ENCODE measurements at regions not wholly inside any gene's neighbourhood (a gene's known extent, or its start where the extent isn't known, plus 50 kb on each side); places are given as distances from the start of the nearest gene placed in this dataset.

DNA sequence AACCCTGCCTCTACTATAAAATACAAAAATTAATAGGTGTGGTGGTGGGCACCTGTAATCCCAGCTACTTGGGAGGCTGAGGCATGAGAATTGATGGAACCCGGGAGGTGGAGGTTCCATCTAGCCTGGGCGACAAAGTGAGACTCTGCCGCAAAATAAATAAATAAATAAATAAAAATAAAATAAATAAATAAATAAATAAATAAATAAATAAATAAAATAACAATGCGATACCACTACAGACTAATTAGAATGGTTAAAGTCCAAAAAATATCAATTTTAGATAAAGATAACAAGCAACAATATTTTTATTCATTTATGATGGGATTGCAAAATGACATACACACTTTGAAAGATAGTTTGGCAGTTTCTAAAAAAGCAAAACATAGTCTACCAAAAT is 1131.5 kb downstream of the SI start:
- no peak overlapping the region for H3K4me3 Mint-ChIP-seq
- ATAC-seq = no peak
- no peak for DNase-seq
- H3K27ac Mint-ChIP-seq = no peak overlapping the region
- peaks cover 0 to 25% (median 6%) of the 10 kb centered on the region in 9 donors for H3K9me3 Mint-ChIP-seq
- POLR2A ChIA-PET = no interaction called here
- H3K27me3 Mint-ChIP-seq = no peaks in the 10 kb centered on the region
- peaks cover 0 to 12% (median 0%) of the 10 kb centered on the region in 3 donors for H3K36me3 Mint-ChIP-seq
- no peaks in the 10 kb centered on the region for H3K4me1 Mint-ChIP-seq

DNA sequence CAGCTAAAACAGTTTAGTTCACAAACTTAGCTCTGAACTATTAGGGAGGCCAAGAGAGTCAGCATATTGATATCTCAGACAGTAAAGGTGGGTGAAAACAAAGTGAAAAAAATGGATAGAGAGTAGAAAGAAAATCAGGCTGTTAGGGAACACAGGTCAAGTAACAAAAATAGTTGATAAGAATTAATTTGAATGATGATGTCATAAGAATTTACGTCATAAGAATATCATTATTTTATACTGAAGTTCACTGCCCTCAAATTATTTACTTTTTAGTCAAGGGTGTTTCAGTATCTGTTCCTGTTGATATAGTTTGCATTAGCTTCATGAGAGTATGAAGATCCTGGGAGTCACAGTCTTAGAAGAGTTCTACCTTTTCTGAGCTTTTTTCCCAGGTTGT is 1134.6 kb downstream of the SI start:
- H3K4me3 Mint-ChIP-seq = no peak overlapping the region
- ATAC-seq (no peak), DNase-seq (no peak)
- no peaks in the 10 kb centered on the region for H3K27me3 Mint-ChIP-seq
- H3K36me3 Mint-ChIP-seq = peaks cover 0 to 12% (median 2%) of the 10 kb centered on the region in 3 donors
- no peaks in the 10 kb centered on the region for H3K4me1 Mint-ChIP-seq
- peaks cover 0 to 37% (median 7%) of the 10 kb centered on the region in 9 donors for H3K9me3 Mint-ChIP-seq
- POLR2A ChIA-PET = no interaction called here
- H3K27ac Mint-ChIP-seq = no peak overlapping the region

DNA sequence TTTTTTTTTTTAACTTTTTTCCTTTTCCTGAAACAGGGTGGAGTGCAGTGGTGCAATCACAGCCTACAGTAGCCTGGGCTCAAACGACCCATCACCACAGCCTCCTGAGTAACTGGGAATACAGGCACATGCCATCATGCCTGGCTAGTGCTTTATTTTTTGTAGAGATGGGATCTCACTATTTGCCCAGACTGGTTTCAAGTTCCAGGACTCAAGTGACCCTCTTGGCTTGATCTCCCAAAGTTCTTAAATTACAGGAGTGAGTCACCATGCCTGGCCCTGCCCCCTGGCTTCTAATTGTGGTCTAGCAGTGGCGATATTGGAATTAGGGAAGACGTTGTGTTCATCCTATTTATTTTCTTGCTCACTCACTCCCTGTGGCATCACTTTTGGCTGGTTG is 1138.4 kb downstream of the SI start:
- H3K4me1 Mint-ChIP-seq = no peaks in the 10 kb centered on the region
- POLR2A ChIA-PET = no interaction called here
- no peaks in the 10 kb centered on the region for H3K27me3 Mint-ChIP-seq
- H3K36me3 Mint-ChIP-seq = peaks cover 0 to 12% (median 2%) of the 10 kb centered on the region in 3 donors
- no peak overlapping the region for H3K4me3 Mint-ChIP-seq
- ATAC-seq (no peak), DNase-seq (no peak)
- H3K27ac Mint-ChIP-seq = no peak overlapping the region
- peaks cover 0 to 38% (median 12%) of the 10 kb centered on the region in 9 donors for H3K9me3 Mint-ChIP-seq

DNA sequence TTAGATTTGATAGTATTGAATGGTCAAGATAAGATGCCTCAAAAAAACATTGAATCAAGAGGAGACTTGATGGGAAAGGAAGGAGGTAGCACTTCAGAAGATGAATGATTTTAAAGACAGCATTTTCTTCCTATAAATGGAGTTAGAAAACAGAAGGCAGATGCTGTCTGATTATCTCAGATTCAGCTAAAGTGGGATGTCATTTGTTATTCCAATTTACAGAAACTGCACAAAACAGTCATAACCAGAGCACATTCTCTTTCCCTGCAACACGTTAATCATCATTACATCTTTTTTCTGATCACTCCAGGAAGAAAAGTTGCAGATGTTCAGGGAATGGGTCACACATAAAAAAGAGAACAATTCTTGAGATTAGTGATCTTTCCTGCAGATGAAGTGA is 1141.8 kb downstream of the SI start:
- ATAC-seq = no peak
- POLR2A ChIA-PET = no interaction called here

DNA sequence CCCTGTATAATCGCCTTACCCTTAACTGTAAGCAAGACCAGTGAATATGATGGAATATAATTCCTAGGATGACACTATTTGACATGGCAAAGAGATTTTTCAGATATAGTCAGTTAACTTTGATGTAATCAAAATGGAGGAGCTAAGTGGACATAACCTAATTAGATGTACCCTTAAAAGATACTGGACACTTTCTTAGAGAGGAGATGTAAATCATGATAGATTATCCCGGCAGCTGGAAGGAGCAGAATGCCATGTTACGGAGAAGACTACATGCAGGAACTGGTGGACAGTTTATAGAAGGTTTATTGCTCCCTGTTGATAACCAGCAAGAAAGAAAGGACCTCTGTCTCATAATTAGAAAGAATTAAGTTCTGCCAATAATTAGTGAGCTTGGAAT is 1142.9 kb downstream of the SI start:
- Mint-ChIP-seq H3K27me3 (no peaks in the 10 kb centered on the region), H3K4me1 (no peaks in the 10 kb centered on the region), H3K9me3 (peaks cover 0 to 11% (median 5%) of the 10 kb centered on the region in 9 donors), H3K36me3 (no peaks in the 10 kb centered on the region), H3K27ac (no peak overlapping the region), H3K4me3 (no peak overlapping the region)
- DNase-seq (no peak), ATAC-seq (no peak)
- POLR2A ChIA-PET = no interaction called here

More for the DNA sequence above, 1141.8 kb downstream of the SI start:
- H3K4me1 Mint-ChIP-seq = no peaks in the 10 kb centered on the region
- H3K9me3 Mint-ChIP-seq = peaks cover 0 to 18% (median 6%) of the 10 kb centered on the region in 9 donors
- no peaks in the 10 kb centered on the region for H3K27me3 Mint-ChIP-seq
- H3K27ac Mint-ChIP-seq = no peak overlapping the region
- peaks cover 0 to 2% (median 0%) of the 10 kb centered on the region in 3 donors for H3K36me3 Mint-ChIP-seq
- H3K4me3 Mint-ChIP-seq = no peak overlapping the region
- DNase-seq = no peak

DNA sequence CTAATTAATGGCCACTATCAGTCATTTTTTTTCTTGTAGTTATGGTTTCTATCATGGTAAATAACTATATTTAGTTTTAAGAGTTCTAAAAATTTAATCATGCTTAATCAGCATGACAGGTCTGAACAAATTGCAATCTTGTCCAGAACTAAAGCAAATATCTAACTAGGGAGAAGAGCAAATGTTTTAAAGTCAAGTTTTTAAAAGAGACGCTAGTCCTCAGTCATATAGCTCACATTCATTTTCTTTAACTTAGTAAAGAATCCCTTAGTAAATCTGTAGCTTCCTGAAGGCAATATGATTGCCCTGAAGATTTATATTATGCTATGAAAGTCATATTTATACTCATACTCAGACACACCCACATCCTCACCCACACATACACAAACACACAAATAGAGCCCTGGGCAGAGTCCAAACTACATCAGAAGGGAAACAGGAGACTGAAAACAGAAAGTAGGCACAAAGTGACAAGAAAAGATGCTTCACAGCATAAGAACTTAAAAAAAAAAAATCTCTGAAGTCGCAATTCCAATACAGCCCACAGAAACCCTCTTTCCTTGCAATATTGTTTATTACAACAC is 1149.1 kb downstream of the SI start:
- Mint-ChIP-seq H3K4me1 (no peaks in the 10 kb centered on the region), H3K27ac (no peak overlapping the region), H3K36me3 (no peaks in the 10 kb centered on the region), H3K27me3 (no peaks in the 10 kb centered on the region), H3K4me3 (no peak overlapping the region), H3K9me3 (peaks cover 0 to 10% (median under 1%) of the 10 kb centered on the region in 9 donors)
- POLR2A ChIA-PET = no interaction called here
- ATAC-seq = no peak
- DNase-seq = no peak

DNA sequence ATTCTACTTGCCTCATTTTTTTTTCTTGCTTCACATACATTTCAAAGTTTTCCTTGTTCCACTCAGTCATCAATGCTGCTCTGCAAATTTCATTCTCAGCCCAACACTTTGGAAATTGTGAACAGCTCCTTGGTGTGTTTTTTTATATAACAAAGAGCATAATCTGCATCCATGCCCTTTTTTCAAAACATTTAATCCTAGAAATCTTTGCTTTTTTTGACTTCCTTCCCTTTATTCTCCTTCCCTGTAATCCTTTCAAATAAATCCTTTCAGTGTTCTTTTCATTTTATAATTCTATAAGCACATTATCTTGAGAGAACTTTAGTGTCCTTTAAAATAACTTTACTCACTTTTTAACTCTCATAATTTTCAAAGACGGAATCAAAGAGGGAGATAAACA is 1150.8 kb downstream of the SI start:
- no peak for ATAC-seq
- no peak overlapping the region for H3K4me3 Mint-ChIP-seq
- POLR2A ChIA-PET = no interaction called here
- no peaks in the 10 kb centered on the region for H3K27me3 Mint-ChIP-seq
- H3K36me3 Mint-ChIP-seq = no peaks in the 10 kb centered on the region
- no peaks in the 10 kb centered on the region for H3K4me1 Mint-ChIP-seq
- H3K27ac Mint-ChIP-seq = no peak overlapping the region
- DNase-seq = no peak
- peaks cover 0 to 10% (median 0%) of the 10 kb centered on the region in 9 donors for H3K9me3 Mint-ChIP-seq

DNA sequence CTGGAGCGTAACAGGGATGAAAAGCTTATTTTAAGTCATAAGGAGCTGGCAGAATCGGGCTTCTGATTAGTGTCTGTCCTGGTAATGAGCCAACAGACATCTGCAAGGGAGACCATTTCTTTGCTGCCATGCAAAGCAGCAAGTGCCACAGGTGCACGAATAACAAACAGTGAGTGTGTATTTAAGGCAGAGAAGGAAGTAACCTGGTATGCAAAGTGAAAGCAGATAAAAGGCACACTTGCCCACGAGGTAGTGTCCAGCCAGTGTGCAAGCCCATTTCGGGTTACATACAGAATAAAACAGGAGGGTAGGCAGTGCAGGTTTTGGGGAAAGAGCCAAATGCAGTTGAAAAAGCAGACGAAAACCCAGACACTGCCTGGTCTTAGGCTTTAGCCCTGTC is 1153.7 kb downstream of the SI start:
- ATAC-seq = no peak
- H3K36me3 Mint-ChIP-seq = no peaks in the 10 kb centered on the region
- H3K9me3 Mint-ChIP-seq = peaks cover 0 to 13% (median 0%) of the 10 kb centered on the region in 9 donors
- DNase-seq = no peak
- POLR2A ChIA-PET = no interaction called here
- H3K4me3 Mint-ChIP-seq = no peak overlapping the region
- no peaks in the 10 kb centered on the region for H3K27me3 Mint-ChIP-seq
- H3K27ac Mint-ChIP-seq = no peak overlapping the region
- H3K4me1 Mint-ChIP-seq = no peaks in the 10 kb centered on the region

DNA sequence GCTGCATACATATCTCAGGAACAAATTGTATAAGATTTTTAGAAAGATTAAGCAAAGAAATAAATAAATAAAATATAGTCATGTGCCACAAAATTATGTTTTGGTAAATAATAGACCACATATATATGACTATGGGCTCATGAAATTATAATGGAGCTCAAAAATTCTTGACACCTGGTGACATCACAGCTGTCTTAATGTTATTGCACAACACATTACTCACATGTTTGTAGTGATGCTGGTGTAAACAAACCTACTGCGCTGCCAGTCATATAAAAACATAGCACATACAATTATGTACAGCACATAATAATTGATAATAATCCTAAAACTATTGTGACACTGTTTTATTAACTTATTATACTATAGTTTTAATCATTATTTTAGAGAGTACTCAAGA is 1159.1 kb downstream of the SI start:
- Mint-ChIP-seq H3K4me1 (no peaks in the 10 kb centered on the region), H3K4me3 (no peak overlapping the region), H3K27ac (no peak overlapping the region), H3K36me3 (no peaks in the 10 kb centered on the region), H3K27me3 (no peaks in the 10 kb centered on the region), H3K9me3 (peaks cover 0 to 5% (median 0%) of the 10 kb centered on the region in 9 donors)
- no peak for DNase-seq
- ATAC-seq = no peak
- POLR2A ChIA-PET = no interaction called here

DNA sequence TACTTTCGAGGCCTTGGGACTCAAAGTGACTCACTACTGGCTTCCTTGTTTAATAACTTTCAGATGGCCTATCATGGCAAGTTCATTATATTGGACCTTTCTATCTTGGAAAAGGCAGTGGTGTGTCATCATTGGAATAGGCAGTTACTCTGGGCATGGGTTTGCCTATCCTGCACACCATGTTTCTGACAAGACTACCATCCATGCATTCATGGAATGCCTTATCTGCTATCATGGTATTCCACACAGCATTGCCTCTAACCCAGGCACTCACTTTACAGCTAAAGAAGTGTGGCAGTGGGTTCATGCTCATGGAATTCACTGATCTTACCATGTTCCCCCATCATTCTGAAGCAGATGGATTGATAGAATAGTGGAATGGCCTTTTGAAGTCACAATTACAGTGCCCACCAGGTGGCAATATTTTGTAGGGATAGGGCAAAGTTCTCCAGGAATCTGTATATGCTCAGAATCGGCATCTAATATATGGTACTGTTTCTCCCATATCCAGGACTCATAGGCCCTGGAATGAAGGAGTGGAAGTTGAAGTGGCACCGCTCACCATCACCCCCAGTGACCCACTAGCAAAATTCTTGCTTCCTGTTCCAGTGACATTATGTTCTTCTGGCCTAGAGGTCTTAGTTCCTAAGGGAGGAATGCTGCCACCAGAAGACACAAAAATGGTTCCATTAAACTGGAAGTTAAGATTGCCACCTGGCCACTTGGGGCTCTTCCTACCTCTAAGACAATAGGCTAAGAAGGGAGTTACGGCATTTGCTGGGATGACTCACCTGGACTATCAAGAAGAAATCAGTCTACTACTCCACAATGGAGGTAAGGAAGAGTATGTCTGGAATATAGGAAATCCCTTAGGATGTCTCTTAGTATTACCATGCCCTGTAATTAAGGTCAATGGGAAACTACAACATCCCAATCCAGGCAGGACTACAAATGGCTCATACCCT is 1161.4 kb downstream of the SI start:
- ATAC-seq (no peak), DNase-seq (no peak)
- no peaks in the 10 kb centered on the region for H3K36me3 Mint-ChIP-seq
- no peaks in the 10 kb centered on the region for H3K4me1 Mint-ChIP-seq
- H3K27me3 Mint-ChIP-seq = no peaks in the 10 kb centered on the region
- POLR2A ChIA-PET = no interaction called here
- peaks cover 0 to 5% (median 0%) of the 10 kb centered on the region in 9 donors for H3K9me3 Mint-ChIP-seq
- H3K4me3 Mint-ChIP-seq = no peak overlapping the region
- H3K27ac Mint-ChIP-seq = no peak overlapping the region

DNA sequence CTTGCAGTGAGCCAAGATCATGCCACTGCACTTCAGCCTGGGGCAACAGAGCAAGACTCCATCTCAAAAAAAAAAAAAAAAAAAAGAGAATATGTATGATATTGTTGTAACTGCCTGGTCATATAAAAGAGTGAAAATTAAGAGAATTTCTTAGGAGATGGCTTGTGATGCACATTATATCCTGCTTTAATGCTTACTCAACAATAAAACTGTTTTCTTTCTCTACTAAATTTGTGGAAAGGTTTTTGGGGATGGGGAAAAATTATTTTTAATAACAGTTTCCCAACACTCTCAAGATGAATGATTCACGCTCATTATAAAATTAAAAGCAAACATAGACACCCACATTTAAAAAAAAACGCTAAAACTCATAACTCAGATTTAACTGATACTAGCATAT is 1163.0 kb downstream of the SI start:
- no peak overlapping the region for H3K27ac Mint-ChIP-seq
- no peaks in the 10 kb centered on the region for H3K27me3 Mint-ChIP-seq
- H3K36me3 Mint-ChIP-seq = no peaks in the 10 kb centered on the region

DNA sequence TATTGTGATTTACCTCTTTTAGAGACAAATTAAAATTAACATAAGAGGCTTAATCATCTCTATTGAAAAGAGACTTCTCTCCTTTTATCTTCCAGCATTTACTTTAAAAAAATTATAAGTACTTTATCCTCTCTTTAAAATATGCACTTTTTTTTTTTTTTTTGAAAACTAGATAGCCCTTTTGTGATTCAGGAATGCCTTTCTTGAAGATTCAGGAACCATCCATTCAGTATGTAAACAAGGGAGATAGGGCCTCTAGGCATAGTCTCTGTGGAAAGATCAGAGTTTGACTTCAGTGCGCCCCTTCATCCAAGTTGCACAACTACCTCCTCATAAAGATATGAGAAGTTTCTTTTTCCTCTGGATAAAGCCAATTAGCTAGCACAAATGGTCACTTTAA is 1163.7 kb downstream of the SI start:
- H3K4me3 Mint-ChIP-seq = no peak overlapping the region
- H3K4me1 Mint-ChIP-seq = no peaks in the 10 kb centered on the region
- no peak for DNase-seq
- no peak for ATAC-seq
- H3K9me3 Mint-ChIP-seq = peaks cover 0 to 5% (median 0%) of the 10 kb centered on the region in 9 donors
- H3K27me3 Mint-ChIP-seq = no peaks in the 10 kb centered on the region
- no peak overlapping the region for H3K27ac Mint-ChIP-seq
- H3K36me3 Mint-ChIP-seq = no peaks in the 10 kb centered on the region
- POLR2A ChIA-PET = no interaction called here

More for the DNA sequence above, 1163.0 kb downstream of the SI start:
- peaks cover 0 to 4% (median 0%) of the 10 kb centered on the region in 9 donors for H3K9me3 Mint-ChIP-seq
- POLR2A ChIA-PET = no interaction called here
- no peaks in the 10 kb centered on the region for H3K4me1 Mint-ChIP-seq
- ATAC-seq (no peak), DNase-seq (no peak)
- no peak overlapping the region for H3K4me3 Mint-ChIP-seq

DNA sequence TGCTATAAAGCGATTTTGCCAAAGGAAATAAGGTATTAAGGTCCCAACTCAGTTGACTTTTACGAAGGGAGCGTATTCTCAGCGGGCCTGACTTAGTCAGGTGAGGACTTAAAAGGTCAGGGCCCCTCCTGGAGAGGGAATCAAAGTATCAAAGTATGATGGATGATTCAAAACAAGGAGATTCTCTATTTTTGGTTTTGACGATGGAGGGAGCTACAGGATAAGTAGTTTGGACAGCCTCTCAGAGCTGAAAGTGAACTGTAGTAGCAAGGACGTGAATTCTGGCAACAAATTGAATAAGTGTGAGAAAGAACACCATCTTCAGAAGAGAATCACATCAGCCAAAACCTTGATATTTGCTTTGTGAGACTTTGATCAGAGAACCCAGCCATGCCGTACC is 1186.5 kb downstream of the SI start:
- Mint-ChIP-seq H3K36me3 (peaks cover 0 to 5% (median 0%) of the 10 kb centered on the region in 3 donors), H3K27ac (no peak overlapping the region), H3K4me1 (no peaks in the 10 kb centered on the region), H3K4me3 (no peak overlapping the region), H3K9me3 (peaks cover 2 to 20% (median 11%) of the 10 kb centered on the region in 9 donors), H3K27me3 (no peaks in the 10 kb centered on the region)
- DNase-seq (no peak), ATAC-seq (no peak)
- POLR2A ChIA-PET = no interaction called here

Data from naive thymus-derived CD8-positive, alpha-beta T cell (primary cell).